ENCODE measurements at regions not wholly inside any gene's neighbourhood (a gene's known extent, or its start where the extent isn't known, plus 50 kb on each side); places are given as distances from the start of the nearest gene placed in this dataset.

DNA sequence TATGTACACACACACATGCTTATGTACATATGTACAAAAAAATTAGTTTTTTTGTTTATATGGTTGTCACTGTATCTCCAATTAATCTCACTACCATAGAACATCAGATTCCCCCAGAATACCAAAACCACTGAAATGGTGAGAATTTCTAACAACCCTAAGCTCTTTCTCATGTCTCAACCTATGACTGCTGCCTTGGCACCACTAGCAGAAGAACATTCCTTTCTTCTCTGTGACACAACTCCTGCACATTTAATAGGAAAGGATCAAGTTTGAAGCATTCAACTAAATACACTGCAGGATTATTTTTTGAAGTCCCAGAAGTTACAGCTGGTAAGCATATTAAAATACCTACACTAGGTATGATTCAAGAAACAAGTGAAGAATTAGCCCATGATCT is 109.6 kb downstream of the FAM174B start:
- TF ChIP-seq, protein P1, sequence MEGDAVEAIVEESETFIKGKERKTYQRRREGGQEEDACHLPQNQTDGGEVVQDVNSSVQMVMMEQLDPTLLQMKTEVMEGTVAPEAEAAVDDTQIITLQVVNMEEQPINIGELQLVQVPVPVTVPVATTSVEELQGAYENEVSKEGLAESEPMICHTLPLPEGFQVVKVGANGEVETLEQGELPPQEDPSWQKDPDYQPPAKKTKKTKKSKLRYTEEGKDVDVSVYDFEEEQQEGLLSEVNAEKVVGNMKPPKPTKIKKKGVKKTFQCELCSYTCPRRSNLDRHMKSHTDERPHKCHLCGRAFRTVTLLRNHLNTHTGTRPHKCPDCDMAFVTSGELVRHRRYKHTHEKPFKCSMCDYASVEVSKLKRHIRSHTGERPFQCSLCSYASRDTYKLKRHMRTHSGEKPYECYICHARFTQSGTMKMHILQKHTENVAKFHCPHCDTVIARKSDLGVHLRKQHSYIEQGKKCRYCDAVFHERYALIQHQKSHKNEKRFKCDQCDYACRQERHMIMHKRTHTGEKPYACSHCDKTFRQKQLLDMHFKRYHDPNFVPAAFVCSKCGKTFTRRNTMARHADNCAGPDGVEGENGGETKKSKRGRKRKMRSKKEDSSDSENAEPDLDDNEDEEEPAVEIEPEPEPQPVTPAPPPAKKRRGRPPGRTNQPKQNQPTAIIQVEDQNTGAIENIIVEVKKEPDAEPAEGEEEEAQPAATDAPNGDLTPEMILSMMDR (conservative IDR thresholded peaks at IDR 0.05; ENCODE audit: low read length): no peak
- TF ChIP-seq EZH2phosphoT487 (IDR thresholded peaks at IDR 0.05; ENCODE audit: borderline replicate concordance, low read depth, low read length): no peak
